Suprapubic skin (tissue), 4 donors: ENCODE measurements at regions not wholly inside any gene's neighbourhood (a gene's known extent, or its start where the extent isn't known, plus 50 kb on each side); places are given as distances from the start of the nearest gene placed in this dataset.

Experiments
- DNase-seq, 2 donors: peaks; one replicate each; pipeline ENCODE4 v3.0.0-alpha.2; 2019; ENCODE audit warnings: low spot score in 2 of 2
- H3K27ac ChIP-seq: fragments of 200-600 bp; sonication (generic); one replicate; pipeline ENCODE4 v1.5.1; 2019
- H3K27me3 ChIP-seq: fragments of 200-600 bp; sonication (generic); one replicate; pipeline ENCODE4 v1.5.1; 2019
- H3K36me3 ChIP-seq: fragments of 200-600 bp; sonication (generic); one replicate; pipeline ENCODE4 v1.5.1; 2019
- H3K4me1 ChIP-seq: fragments of 200-600 bp; sonication (generic); one replicate; pipeline ENCODE4 v1.5.1; 2019
- H3K4me3 ChIP-seq: fragments of 200-600 bp; sonication (generic); one replicate; pipeline ENCODE4 v1.5.1; 2019; ENCODE audit warnings: mild to moderate bottlenecking
- H3K9me3 ChIP-seq: fragments of 200-600 bp; sonication (generic); one replicate; pipeline ENCODE4 v1.5.1; 2019
- CTCF ChIP-seq, 2 donors: fragments of 200-600 bp in 1 of 2; fragments of 450-650 bp in 1 of 2; sonication (generic) in 1 of 2; IDR thresholded peaks; one replicate each; pipeline ENCODE4 v1.5.1; 2016 to 2019; ENCODE audit warnings: antibody characterized with exemption in 2 of 2, mild to moderate bottlenecking in 1 of 2, moderate library complexity in 1 of 2
- EP300 ChIP-seq: sonication (generic); formaldehyde crosslinking; IDR thresholded peaks from one replicate; pipeline ENCODE4 v1.6.1; 2017; ENCODE audit warnings: antibody characterized with exemption
- POLR2A ChIP-seq, 2 donors: fragments of 450-650 bp; IDR thresholded peaks; one replicate each; pipeline ENCODE4 v1.6.1; 2017; ENCODE audit warnings: antibody characterized with exemption in 2 of 2, mild to moderate bottlenecking in 2 of 2, moderate library complexity in 2 of 2
- POLR2AphosphoS5 ChIP-seq, 3 donors: sonication (generic); formaldehyde crosslinking; IDR thresholded peaks; one replicate each; pipeline ENCODE4 v1.6.1; 2017; ENCODE audit warnings: antibody characterized with exemption in 3 of 3
- WGBS: methylation state at CpG from one replicate; pipeline ENCODE4 v1.1.5; 2018; 5-methylcytosine and 5-hydroxymethylcytosine counted together

GRCh38 chr17:45675892-45676291 lies 108.2 kb upstream of the CRHR1 start:
- no peaks in the 10 kb centered on the region for H3K4me1 ChIP-seq
- no peak overlapping the region for H3K4me3 ChIP-seq
- TF ChIP-seq CTCF (IDR thresholded peaks at IDR 0.05) (no peak), POLR2AphosphoS5 (IDR thresholded peaks at IDR 0.05) (no peak), POLR2A (IDR thresholded peaks at IDR 0.05) (no peak), EP300 (no peak)
- no peak overlapping the region for H3K27ac ChIP-seq
- H3K36me3 ChIP-seq, result no peaks in the 10 kb centered on the region
- H3K27me3 ChIP-seq, result peaks cover 29% of the 10 kb centered on the region
- H3K9me3 ChIP-seq, result no peaks in the 10 kb centered on the region
- no peak for DNase-seq
- 83% methylated on average over 3 of the region's 3 CpGs for WGBS

- no peaks in the 10 kb centered on the region for H3K9me3 ChIP-seq
- H3K27ac ChIP-seq, result no peak overlapping the region
- WGBS, result 62% methylated on average over 6 of the region's 6 CpGs
- no peak for TF ChIP-seq CTCF (IDR thresholded peaks at IDR 0.05)
- TF ChIP-seq POLR2AphosphoS5 (IDR thresholded peaks at IDR 0.05), result no peak
- no peak for TF ChIP-seq POLR2A (IDR thresholded peaks at IDR 0.05)
- TF ChIP-seq EP300, result no peak
- H3K36me3 ChIP-seq, result no peaks in the 10 kb centered on the region
- no peak for DNase-seq
- no peaks in the 10 kb centered on the region for H3K4me1 ChIP-seq
- H3K4me3 ChIP-seq, result no peak overlapping the region
- H3K27me3 ChIP-seq, result peaks cover 29% of the 10 kb centered on the region
Measured at GRCh38 chr17:45676695-45677094, 107.4 kb upstream of the CRHR1 start.

GRCh38 chr17:45677770-45678169 lies 106.3 kb upstream of the CRHR1 start:
- DNase-seq, result no peak
- H3K9me3 ChIP-seq, result no peaks in the 10 kb centered on the region
- H3K4me1 ChIP-seq, result no peaks in the 10 kb centered on the region
- 11% methylated on average over 2 of the region's 3 CpGs for WGBS
- peaks cover 20% of the 10 kb centered on the region for H3K27me3 ChIP-seq
- no peaks in the 10 kb centered on the region for H3K36me3 ChIP-seq
- TF ChIP-seq CTCF (IDR thresholded peaks at IDR 0.05) (no peak), POLR2A (IDR thresholded peaks at IDR 0.05) (no peak), POLR2AphosphoS5 (IDR thresholded peaks at IDR 0.05) (no peak), EP300 (no peak)
- H3K4me3 ChIP-seq, result no peak overlapping the region
- H3K27ac ChIP-seq, result no peak overlapping the region

- no peak overlapping the region for H3K27ac ChIP-seq
- no peak overlapping the region for H3K4me3 ChIP-seq
Measured at GRCh38 chr17:45679426-45679825, 104.7 kb upstream of the CRHR1 start.

GRCh38 chr17:45680360-45680759 lies 103.8 kb upstream of the CRHR1 start:
- Histone ChIP-seq H3K4me1 (no peaks in the 10 kb centered on the region), H3K4me3 (no peak overlapping the region), H3K27me3 (peaks cover 21% of the 10 kb centered on the region), H3K27ac (no peak overlapping the region), H3K36me3 (no peaks in the 10 kb centered on the region), H3K9me3 (no peaks in the 10 kb centered on the region)
- DNase-seq, result no peak
- 62% methylated on average over 2 of the region's 2 CpGs for WGBS
- TF ChIP-seq EP300 (no peak), POLR2A (IDR thresholded peaks at IDR 0.05) (no peak), CTCF (IDR thresholded peaks at IDR 0.05) (no peak), POLR2AphosphoS5 (IDR thresholded peaks at IDR 0.05) (no peak)

More at GRCh38 chr17:45679426-45679825, 104.7 kb upstream of the CRHR1 start:
- TF ChIP-seq CTCF (IDR thresholded peaks at IDR 0.05) (no peak), POLR2AphosphoS5 (IDR thresholded peaks at IDR 0.05) (no peak), POLR2A (IDR thresholded peaks at IDR 0.05) (no peak), EP300 (no peak)
- 66% methylated on average over 4 of the region's 4 CpGs for WGBS
- no peaks in the 10 kb centered on the region for H3K36me3 ChIP-seq
- H3K27me3 ChIP-seq, result peaks cover 20% of the 10 kb centered on the region
- no peaks in the 10 kb centered on the region for H3K4me1 ChIP-seq
- no peaks in the 10 kb centered on the region for H3K9me3 ChIP-seq
- no peak for DNase-seq
